ENCODE measurements at regions not wholly inside any gene's neighbourhood (a gene's known extent, or its start where the extent isn't known, plus 50 kb on each side); places are given as distances from the start of the nearest gene placed in this dataset.

- no peak for ATAC-seq
Observed at GRCh38 chr22:34917239-34917638, 148.7 kb upstream of the ISX start.

GRCh38 chr22:34931026-34931425 is 134.9 kb upstream of the ISX start:
- ATAC-seq: no peak

- ATAC-seq: no peak
Observed at GRCh38 chr22:34934261-34934660, 131.7 kb upstream of the ISX start.

GRCh38 chr22:34943830-34944229 is 122.1 kb upstream of the ISX start:
- ATAC-seq: no peak

GRCh38 chr22:34946339-34946985 is 119.5 kb upstream of the ISX start:
- ATAC-seq: no peak

- no peak for ATAC-seq
Observed at GRCh38 chr22:34950489-34950888, 115.5 kb upstream of the ISX start.

- no peak for ATAC-seq
Observed at GRCh38 chr22:34951212-34951611, 114.7 kb upstream of the ISX start.

GRCh38 chr22:34960005-34960404 is 106.0 kb upstream of the ISX start:
- ATAC-seq: no peak

- no peak for ATAC-seq
Observed at GRCh38 chr22:34966980-34967565, 98.9 kb upstream of the ISX start.

GRCh38 chr22:34969001-34969790 is 96.8 kb upstream of the ISX start:
- ATAC-seq: no peak

- ATAC-seq: no peak
Observed at GRCh38 chr22:34971456-34971855, 94.5 kb upstream of the ISX start.

GRCh38 chr22:34972191-34972897 is 93.6 kb upstream of the ISX start:
- ATAC-seq: no peak

- ATAC-seq: no peak
Observed at GRCh38 chr22:34973016-34973415, 92.9 kb upstream of the ISX start.

GRCh38 chr22:34973926-34974325 is 92.0 kb upstream of the ISX start:
- ATAC-seq: no peak

GRCh38 chr22:34975721-34976120 is 90.2 kb upstream of the ISX start:
- ATAC-seq: no peak

- no peak for ATAC-seq
Observed at GRCh38 chr22:34976474-34976873, 89.5 kb upstream of the ISX start.

- ATAC-seq: no peak
Observed at GRCh38 chr22:34976886-34977285, 89.1 kb upstream of the ISX start.

- ATAC-seq: no peak
Observed at GRCh38 chr22:34986523-34986922, 79.4 kb upstream of the ISX start.

- no peak for ATAC-seq
Observed at GRCh38 chr22:34992672-34993071, 73.3 kb upstream of the ISX start.

GRCh38 chr22:34993548-34993947 is 72.4 kb upstream of the ISX start:
- no peak for ATAC-seq

- ATAC-seq: no peak
Observed at GRCh38 chr22:34997633-34998299, 68.2 kb upstream of the ISX start.

- no peak for ATAC-seq
Observed at GRCh38 chr22:34998921-34999320, 67.0 kb upstream of the ISX start.

- ATAC-seq: no peak
Observed at GRCh38 chr22:35008213-35008612, 57.7 kb upstream of the ISX start.

Measured in activated CD4-positive, CD25-positive, alpha-beta regulatory T cell treated with anti-CD3 and anti-CD28 coated beads, Interleukin-2, amount 50 U/mL, for 24 hours (primary cell).